K562 (cell line): ENCODE measurements at regions not wholly inside any gene's neighbourhood (a gene's known extent, or its start where the extent isn't known, plus 50 kb on each side); places are given as distances from the start of the nearest gene placed in this dataset.

ENCODE experiments used
- ATAC-seq: fragments of 200-7000 bp; cut with Tn5 transposase; 3 replicates; pipeline ENCODE4 v1.9.1; 2020; ENCODE audit warnings: moderate library complexity
- BruUV-seq: library from RNA; stranded (reverse); fragments of 400-500 nt; replicated peaks from 2 replicates; lab custom pipeline; 2021; lab: Mats Ljungman, UMichigan
- CTCF ChIA-PET: fragments of 300-600 bp; formaldehyde crosslinking; extraction: SDS; loops from one replicate; lab custom pipeline; 2021; ENCODE audit warnings: low intra/inter-chr PET ratio; lab: Yijun Ruan, JAX
- POLR2A ChIA-PET: fragments of 300-600, 350-650 bp; sonication (Branson Sonifier 250); formaldehyde crosslinking; extraction: SDS; loops from one replicate; lab custom pipeline; 2021; ENCODE audit warnings: antibody characterized with exemption, inconsistent platforms; lab: Yijun Ruan, JAX
- DNase-seq, 4 experiments: peaks; one replicate each; pipeline versions ENCODE4 v3.0.0 to v3.0.0-alpha.2; 2011 to 2018; ENCODE audit warnings: low spot score in 3 of 4, mixed read lengths in 3 of 4; ENCODE audit errors: extremely low read depth in 1 of 4
- FAIRE-seq: peaks from 2 replicates; lab custom pipeline; 2011; peaks lifted over from hg19 to GRCh38; lab: Jason Lieb, UNC
- H2AFZ ChIP-seq: 2 replicates; pipeline ENCODE4 v1.6.0; 2011; ENCODE audit warnings: low read depth, low read length, control low read depth, inconsistent platforms
- H3K27ac ChIP-seq: fragments of 200-600 bp; 3 replicates; pipeline ENCODE4 v1.8.0; 2011; ENCODE audit warnings: low read depth, mild to moderate bottlenecking, control low read depth, inconsistent platforms, low read length, moderate library complexity, mixed read lengths; ENCODE audit errors: extremely low read depth
- H3K27me3 ChIP-seq, 2 experiments: fragments of 300-600 bp in 1 of 2; 2 replicates in 1 of 2; 3 replicates in 1 of 2; pipeline versions ENCODE4 v1.6.0 to v1.8.0; 2011; ENCODE audit warnings: inconsistent platforms in 2 of 2, low read length in 2 of 2, mild to moderate bottlenecking in 1 of 2, mixed read lengths in 1 of 2, moderate library complexity in 1 of 2; ENCODE audit not compliant: control insufficient read depth in 2 of 2, insufficient read depth in 2 of 2
- H3K36me3 ChIP-seq: fragments of 300-600 bp; 3 replicates; pipeline ENCODE4 v1.8.0; 2011; ENCODE audit warnings: mild to moderate bottlenecking, low read length, inconsistent platforms; ENCODE audit not compliant: control insufficient read depth, insufficient read depth
- H3K4me1 ChIP-seq, 2 experiments: fragments of 200-600 bp in 1 of 2; replicated peaks in 1 of 2; 2 replicates in 1 of 2; 3 replicates in 1 of 2; pipeline versions ENCODE4 v1.5.1 to v1.8.0; 2011; ENCODE audit warnings: inconsistent platforms in 2 of 2, low read length in 2 of 2, mild to moderate bottlenecking in 1 of 2, mixed read lengths in 1 of 2, moderate library complexity in 1 of 2; ENCODE audit not compliant: control insufficient read depth in 2 of 2, insufficient read depth in 2 of 2
- H3K4me2 ChIP-seq: 2 replicates; pipeline ENCODE4 v1.6.1; 2011; ENCODE audit warnings: low read length, control low read depth, inconsistent platforms, mixed read lengths; ENCODE audit not compliant: insufficient read depth
- H3K4me3 ChIP-seq: fragments of 200-600 bp; sonication (generic), shearing (Covaris generic); 2 replicates; pipeline ENCODE4 v1.5.1; 2016; ENCODE audit warnings: control low read depth, inconsistent platforms
- H3K79me2 ChIP-seq: fragments of 200-600 bp; 3 replicates; pipeline ENCODE4 v1.8.0; 2011; ENCODE audit warnings: low read length, inconsistent platforms; ENCODE audit not compliant: control insufficient read depth, insufficient read depth
- H3K9ac ChIP-seq, 2 experiments: 2 replicates each; pipeline versions ENCODE4 v1.6.0 to v1.6.1; 2011; ENCODE audit warnings: low read depth in 2 of 2, low read length in 2 of 2, control low read depth in 1 of 2, inconsistent platforms in 1 of 2, mild to moderate bottlenecking in 1 of 2, mixed read lengths in 1 of 2; ENCODE audit not compliant: insufficient read depth in 1 of 2
- H3K9me1 ChIP-seq: one replicate; pipeline ENCODE4 v1.6.0; 2011; ENCODE audit warnings: inconsistent platforms, mild to moderate bottlenecking, low read length, moderate library complexity; ENCODE audit not compliant: control insufficient read depth, insufficient read depth
- H3K9me3 ChIP-seq: replicated peaks from 2 replicates; pipeline ENCODE4 v1.5.1; 2011; ENCODE audit warnings: low read depth, low read length, inconsistent platforms; ENCODE audit not compliant: control insufficient read depth, insufficient read depth
- H4K20me1 ChIP-seq: replicated peaks from 2 replicates; pipeline ENCODE4 v1.6.1; 2011; ENCODE audit warnings: low read length, inconsistent platforms, mixed read lengths; ENCODE audit not compliant: control insufficient read depth, insufficient read depth
- EHMT2 ChIP-seq: fragments of 450-650 bp; IDR thresholded peaks from 2 replicates; pipeline ENCODE4 v1.6.1; 2018; ENCODE audit warnings: antibody characterized with exemption
- FIP1L1 ChIP-seq: fragments of 200-400 bp; formaldehyde crosslinking; IDR thresholded peaks from 2 replicates; pipeline ENCODE4 v1.6.1; 2018; ENCODE audit warnings: mild to moderate bottlenecking, low read depth, low read length; ENCODE audit not compliant: poor library complexity, severe bottlenecking
- NELFE ChIP-seq: IDR thresholded peaks from 2 replicates; pipeline ENCODE4 v1.6.1; 2011; ENCODE audit warnings: mild to moderate bottlenecking; ENCODE audit not compliant: insufficient read depth, insufficient read length
- TAF7 ChIP-seq: fragments of 450-650 bp; IDR thresholded peaks from 2 replicates; pipeline ENCODE4 v1.6.1; 2016; ENCODE audit warnings: missing genetic modification characterization, missing compliant biosample characterization
- TBL1XR1 ChIP-seq, 2 experiments: IDR thresholded peaks; 2 replicates each; pipeline ENCODE4 v1.6.1; 2012; ENCODE audit warnings: improper control_type of control experiment in 2 of 2, low read length in 2 of 2, mild to moderate bottlenecking in 1 of 2
- THRA ChIP-seq: fragments of 450-650 bp; IDR thresholded peaks from 2 replicates; pipeline ENCODE4 v1.6.1; 2017; ENCODE audit warnings: mild to moderate bottlenecking, moderate library complexity
- ZBTB33 ChIP-seq: sonication (generic); formaldehyde crosslinking; IDR thresholded peaks from 2 replicates; pipeline ENCODE4 v1.8.1; 2023; ENCODE audit warnings: mild to moderate bottlenecking, missing genetic modification reagents
- ZNF431 ChIP-seq: sonication (generic); formaldehyde crosslinking; IDR thresholded peaks from 2 replicates; pipeline ENCODE4 v1.8.0; 2022; ENCODE audit warnings: mild to moderate bottlenecking, missing genetic modification reagents
- ZNF436 ChIP-seq: fragments of 250-450, 450-650 bp; sonication (Bioruptor Pico); formaldehyde crosslinking; IDR thresholded peaks from 2 replicates; pipeline ENCODE4 v1.7.0; 2020; ENCODE audit warnings: mild to moderate bottlenecking
- WGBS: fragments of 100-300 bp; shearing (Covaris generic); methylation state at CpG from one replicate; pipeline ENCODE4 v1.1.6; 2016; ENCODE audit warnings: low coverage, mixed read lengths; ENCODE audit not compliant: insufficient coverage; ENCODE audit errors: missing lambda C conversion rate; 5-methylcytosine and 5-hydroxymethylcytosine counted together
- in situ Hi-C: fragments of 300-500 bp; cut with MboI; formaldehyde crosslinking; loops from 4 replicates; pipeline ENCODE4 v1.15.0; 2018; ENCODE audit warnings: inconsistent platforms, mixed read lengths
- intact Hi-C: fragments of 100-400 bp; cut with micrococcal nuclease; formaldehyde crosslinking; loops from 2 replicates; pipeline ENCODE4 v1.14.2; 2022

DNA sequence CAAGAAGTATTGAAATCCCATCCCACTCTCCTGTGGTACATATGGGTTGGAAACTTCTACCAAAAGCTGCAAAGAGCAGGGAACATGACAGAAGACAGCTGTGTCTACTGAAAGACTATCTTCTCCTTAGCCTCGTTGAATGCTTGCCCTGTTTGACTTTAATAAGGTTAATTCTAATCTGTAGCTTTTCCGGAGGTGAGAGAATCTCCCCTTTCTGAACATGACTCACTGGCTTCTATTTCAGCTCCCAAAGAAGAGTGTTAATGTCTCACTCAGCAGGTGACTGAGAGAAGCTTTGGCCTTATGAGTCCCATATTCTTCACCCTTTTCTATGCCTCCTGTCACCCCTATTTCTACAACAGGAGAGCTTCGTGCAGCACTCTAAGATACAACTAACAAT, 88.3 kb downstream of the HHIPL2 start:
- FAIRE-seq = no peak
- Histone ChIP-seq H3K9ac (no peak overlapping the region), H3K9me3 (peaks cover 3% of the 10 kb centered on the region; the same call in 1 of the 2 replicates), H3K4me1 (peaks cover 0 to 18% of the 10 kb centered on the region in 2 experiments; a peak in 3 of 5 replicates), H3K27me3 (no peaks in the 10 kb centered on the region), H3K9me1 (no peaks in the 10 kb centered on the region), H3K36me3 (no peaks in the 10 kb centered on the region), H3K27ac (no peak overlapping the region), H3K4me3 (no peak overlapping the region), H2AFZ (no peak overlapping the region), H3K4me2 (no peak overlapping the region), H4K20me1 (no peaks in the 10 kb centered on the region), H3K79me2 (no peaks in the 10 kb centered on the region)
- intact Hi-C loops = loop anchor here (5.0 to 10.0 kb wide), 5 partner anchors 335 to 1257 kb away; no protein-coding TSS in a partner anchor
- in situ Hi-C loops = loop anchor here (10.0 kb wide), 6 partner anchors 255 to 1645 kb away; partner anchors contain the start of genes AIDA, BROX and HLX
- no peak for TF ChIP-seq ZBTB33
- no peak for TF ChIP-seq TBL1XR1 (IDR thresholded peaks at IDR 0.05; ENCODE audit: low read length in 2 of 2)
- TF ChIP-seq ZNF436 = no peak
- TF ChIP-seq EHMT2 = no peak
- no peak for TF ChIP-seq THRA
- no peak for TF ChIP-seq TAF7 (tag)
- no peak for TF ChIP-seq NELFE
- no peak for TF ChIP-seq FIP1L1
- TF ChIP-seq ZNF431 (CRISPR knock-in tag) = no peak
- ChIA-PET POLR2A (no interaction called here), CTCF (no interaction called here)
- no peak for ATAC-seq
- DNase-seq = no peak
- no TSS peak for BruUV-seq
- WGBS = 8% methylated on average over 3 of the region's 3 CpGs
